HCT116 (cell line): ENCODE measurements at regions not wholly inside any gene's neighbourhood (a gene's known extent, or its start where the extent isn't known, plus 50 kb on each side); places are given as distances from the start of the nearest gene placed in this dataset.

Source experiments
- ATAC-seq: fragments of 200-7000 bp; cut with Tn5 transposase; 2 replicates; pipeline ENCODE4 v1.9.1; 2020; ENCODE audit warnings: mild to moderate bottlenecking, moderate library complexity
- BruUV-seq: library from RNA; stranded (reverse); fragments of 400-500 nt; replicated peaks from 2 replicates; lab custom pipeline; 2021; lab: Mats Ljungman, UMichigan
- CTCF ChIA-PET: fragments of 300-600 bp; sonication (Branson Sonifier 250); formaldehyde crosslinking; loops from one replicate; lab custom pipeline; 2021; ENCODE audit warnings: antibody characterized with exemption; lab: Charles Lee
- POLR2A ChIA-PET: fragments of 300-600, 350-600 bp; sonication (Branson Sonifier 250); formaldehyde crosslinking; loops from one replicate; lab custom pipeline; 2021; ENCODE audit warnings: antibody characterized with exemption; lab: Charles Lee
- RAD21 ChIA-PET, 2 experiments: fragments of 300-600 bp; sonication (Branson Sonifier 250); formaldehyde crosslinking; loops; one replicate each; lab custom pipeline; 2023; ENCODE audit warnings: low total read pairs in 2 of 2; ENCODE audit not compliant: uncharacterized antibody in 2 of 2, unreplicated experiment in 2 of 2, low non-redundant PET in 1 of 2; lab: Charles Lee
- DNase-seq: peaks from one replicate; pipeline ENCODE4 v3.0.0-alpha.2; 2010; ENCODE audit warnings: low read depth, low spot score
- H2AFZ ChIP-seq: fragments of 200-600 bp; shearing (Covaris generic), sonication (generic); 2 replicates; pipeline ENCODE4 v1.6.1; 2017; ENCODE audit warnings: low read depth, mixed run types, mixed read lengths, antibody characterized with exemption, low read length; ENCODE audit not compliant: poor library complexity, severe bottlenecking
- H3K27ac ChIP-seq: 2 replicates; pipeline ENCODE4 v1.5.1; 2012; ENCODE audit warnings: low read depth, low read length
- H3K27me3 ChIP-seq: fragments of 200-600 bp; sonication (generic); 2 replicates; pipeline ENCODE4 v1.6.1; 2016; ENCODE audit warnings: mixed run types, low read length, mixed read lengths; ENCODE audit not compliant: insufficient read depth
- H3K36me3 ChIP-seq, 2 experiments: fragments of 200-500 bp in 1 of 2; fragments of 200-600 bp in 1 of 2; sonication (Bioruptor generic) in 1 of 2; sonication (generic) in 1 of 2; 2 replicates each; pipeline versions ENCODE4 v1.5.1 to v1.6.1; 2014 to 2016; ENCODE audit warnings: low read length in 2 of 2, inconsistent platforms in 1 of 2, mixed read lengths in 1 of 2, mixed run types in 1 of 2; ENCODE audit not compliant: insufficient read depth in 2 of 2, control insufficient read depth in 1 of 2
- H3K4me1 ChIP-seq, 2 experiments: fragments of 200-600 bp in 1 of 2; sonication (generic) in 1 of 2; 2 replicates each; pipeline versions ENCODE4 v1.5.1 to v1.6.1; 2012 to 2017; ENCODE audit warnings: low read length in 2 of 2, inconsistent platforms in 1 of 2, mild to moderate bottlenecking in 1 of 2, mixed read lengths in 1 of 2, mixed run types in 1 of 2, moderate library complexity in 1 of 2; ENCODE audit not compliant: insufficient read depth in 2 of 2, control insufficient read depth in 1 of 2
- H3K4me2 ChIP-seq: fragments of 200-600 bp; sonication (generic); 2 replicates; pipeline ENCODE4 v1.6.1; 2017; ENCODE audit warnings: mixed run types, low read length, mixed read lengths
- H3K4me3 ChIP-seq, 2 experiments: fragments of 200-600 bp in 1 of 2; sonication (generic) in 1 of 2; replicated peaks in 1 of 2; 2 replicates each; pipeline ENCODE4 v1.5.1; 2011 to 2016; ENCODE audit warnings: low read length in 2 of 2, control low read depth in 1 of 2, low read depth in 1 of 2, mild to moderate bottlenecking in 1 of 2, mixed read lengths in 1 of 2, mixed run types in 1 of 2
- H3K79me2 ChIP-seq: fragments of 200-600 bp; sonication (generic); 2 replicates; pipeline ENCODE4 v1.6.1; 2017; ENCODE audit warnings: mild to moderate bottlenecking, mixed run types, low read length, moderate library complexity, mixed read lengths; ENCODE audit not compliant: insufficient read depth
- H3K9ac ChIP-seq: fragments of 200-600 bp; sonication (generic); 2 replicates; pipeline ENCODE4 v1.6.1; 2016; ENCODE audit warnings: low read length, mixed read lengths
- H3K9me2 ChIP-seq: fragments of 200-600 bp; sonication (generic), shearing (Covaris generic); 2 replicates; pipeline ENCODE4 v1.6.1; 2017; ENCODE audit warnings: mixed run types, mild to moderate bottlenecking, moderate library complexity; ENCODE audit not compliant: insufficient read depth
- H3K9me3 ChIP-seq, 2 experiments: fragments of 200-500 bp in 1 of 2; fragments of 200-600 bp in 1 of 2; sonication (Bioruptor generic) in 1 of 2; sonication (generic) in 1 of 2; 2 replicates each; pipeline ENCODE4 v1.6.1; 2014 to 2017; ENCODE audit warnings: low read length in 2 of 2, mixed read lengths in 2 of 2, inconsistent platforms in 1 of 2, low read depth in 1 of 2, mild to moderate bottlenecking in 1 of 2, mixed run types in 1 of 2, moderate library complexity in 1 of 2; ENCODE audit not compliant: control insufficient read depth in 1 of 2, insufficient read depth in 1 of 2
- H4K20me1 ChIP-seq: fragments of 200-600 bp; sonication (generic), shearing (Covaris generic); 2 replicates; pipeline ENCODE4 v1.6.1; 2017; ENCODE audit warnings: mixed run types, mild to moderate bottlenecking, moderate library complexity; ENCODE audit not compliant: insufficient read depth
- ATF3 ChIP-seq: IDR thresholded peaks from 2 replicates; pipeline ENCODE4 v1.6.1; 2012
- CBX3 ChIP-seq: IDR thresholded peaks from 2 replicates; pipeline ENCODE4 v1.6.1; 2012; ENCODE audit warnings: low read depth
- CEBPB ChIP-seq: IDR thresholded peaks from 2 replicates; pipeline ENCODE4 v1.6.1; 2012; ENCODE audit warnings: low read depth
- EGR1 ChIP-seq: IDR thresholded peaks from 2 replicates; pipeline ENCODE4 v1.6.1; 2012; ENCODE audit warnings: low read depth
- ELF1 ChIP-seq: IDR thresholded peaks from 2 replicates; pipeline ENCODE4 v1.6.1; 2012; ENCODE audit warnings: low read depth, borderline replicate concordance
- EZH2 ChIP-seq: fragments of 200-600 bp; sonication (generic); IDR thresholded peaks from 2 replicates; pipeline ENCODE4 v1.6.1; 2017; ENCODE audit warnings: antibody characterized with exemption, mixed run types
- EZH2phosphoT487 ChIP-seq: fragments of 200-600 bp; IDR thresholded peaks from 2 replicates; pipeline ENCODE4 v1.6.1; 2018; ENCODE audit warnings: antibody characterized with exemption, borderline replicate concordance
- FOSL1 ChIP-seq: IDR thresholded peaks from 2 replicates; pipeline ENCODE4 v1.6.1; 2012; ENCODE audit warnings: low read depth
- JUND ChIP-seq: IDR thresholded peaks from 2 replicates; pipeline ENCODE4 v1.6.1; 2012
- POLR2AphosphoS5 ChIP-seq: IDR thresholded peaks from 2 replicates; pipeline ENCODE4 v1.6.1; 2011; ENCODE audit warnings: mild to moderate bottlenecking, low read depth, low read length, moderate library complexity
- RAD21 ChIP-seq: IDR thresholded peaks from 2 replicates; pipeline ENCODE4 v1.6.1; 2012; ENCODE audit warnings: low read depth, mild to moderate bottlenecking
- SIN3A ChIP-seq: IDR thresholded peaks from 2 replicates; pipeline ENCODE4 v1.6.1; 2012; ENCODE audit warnings: low read depth
- SRF ChIP-seq: IDR thresholded peaks from 2 replicates; pipeline ENCODE4 v1.6.1; 2012; ENCODE audit warnings: low read depth
- TCF7L2 ChIP-seq: IDR thresholded peaks from 2 replicates; pipeline ENCODE4 v1.7.0; 2011; ENCODE audit warnings: borderline replicate concordance, inconsistent platforms; ENCODE audit not compliant: insufficient read depth, insufficient read length; ENCODE audit errors: extremely low read depth
- YY1 ChIP-seq: IDR thresholded peaks from 2 replicates; pipeline ENCODE4 v1.6.1; 2011; ENCODE audit warnings: low read length, low read depth, moderate library complexity, mild to moderate bottlenecking; ENCODE audit not compliant: insufficient replicate concordance; ENCODE audit errors: extremely low read depth
- ZBTB33 ChIP-seq: IDR thresholded peaks from 2 replicates; pipeline ENCODE4 v1.6.1; 2011; ENCODE audit warnings: mild to moderate bottlenecking, low read length, moderate library complexity; ENCODE audit not compliant: insufficient replicate concordance; ENCODE audit errors: extremely low read depth
- ZFX ChIP-seq: fragments of 450-650 bp; IDR thresholded peaks from 2 replicates; pipeline ENCODE4 v1.6.1; 2017
- intact Hi-C: fragments of 100-400 bp; cut with micrococcal nuclease; formaldehyde crosslinking; loops from 2 replicates; pipeline ENCODE4 v1.10.0; 2022
- TF ChIP-seq, protein P1 (sequence below): IDR thresholded peaks from 2 replicates; pipeline ENCODE4 v1.6.1; 2012
- TF ChIP-seq, protein P2 (sequence below): IDR thresholded peaks from 2 replicates; pipeline ENCODE4 v1.6.1; 2012; ENCODE audit warnings: low read depth

DNA sequence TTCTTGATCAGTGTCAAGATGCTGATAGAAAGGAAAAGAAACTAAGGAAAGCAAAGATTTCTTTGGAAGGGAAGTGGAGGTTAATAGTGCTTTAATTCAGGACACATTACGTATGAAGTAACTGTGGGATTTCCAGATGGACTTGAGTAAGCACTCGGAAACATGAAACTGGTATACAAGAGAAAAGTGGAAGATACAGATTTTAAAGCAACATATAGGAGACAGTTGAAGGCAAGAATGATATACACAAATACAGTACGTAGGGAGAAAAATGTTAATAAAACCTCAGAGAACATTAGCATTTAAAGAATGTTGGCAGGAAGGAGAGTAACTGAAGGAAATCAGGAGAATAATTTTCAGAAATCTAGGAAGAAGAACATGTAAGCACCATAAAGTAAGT, 730.9 kb upstream of the ADGRL2 start:
- H3K9ac ChIP-seq: no peak overlapping the region

More for the DNA sequence above, 730.9 kb upstream of the ADGRL2 start:
- H3K36me3 ChIP-seq: no peaks in the 10 kb centered on the region
- CTCF ChIA-PET: no interaction called here
- H3K9me3 ChIP-seq: no peaks in the 10 kb centered on the region
- H3K4me1 ChIP-seq: no peaks in the 10 kb centered on the region
- TF ChIP-seq JUND: no peak
- no peak for TF ChIP-seq EZH2
- no peak for TF ChIP-seq TCF7L2
- TF ChIP-seq ELF1: no peak
- no peak for TF ChIP-seq CBX3
- no peak for TF ChIP-seq EZH2phosphoT487
- no peak for TF ChIP-seq POLR2AphosphoS5
- TF ChIP-seq, protein P1, sequence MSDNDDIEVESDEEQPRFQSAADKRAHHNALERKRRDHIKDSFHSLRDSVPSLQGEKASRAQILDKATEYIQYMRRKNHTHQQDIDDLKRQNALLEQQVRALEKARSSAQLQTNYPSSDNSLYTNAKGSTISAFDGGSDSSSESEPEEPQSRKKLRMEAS: no peak
- TF ChIP-seq ZBTB33: no peak
- no peak for TF ChIP-seq ATF3
- TF ChIP-seq SIN3A: no peak
- TF ChIP-seq ZFX: no peak
- TF ChIP-seq, protein P2, sequence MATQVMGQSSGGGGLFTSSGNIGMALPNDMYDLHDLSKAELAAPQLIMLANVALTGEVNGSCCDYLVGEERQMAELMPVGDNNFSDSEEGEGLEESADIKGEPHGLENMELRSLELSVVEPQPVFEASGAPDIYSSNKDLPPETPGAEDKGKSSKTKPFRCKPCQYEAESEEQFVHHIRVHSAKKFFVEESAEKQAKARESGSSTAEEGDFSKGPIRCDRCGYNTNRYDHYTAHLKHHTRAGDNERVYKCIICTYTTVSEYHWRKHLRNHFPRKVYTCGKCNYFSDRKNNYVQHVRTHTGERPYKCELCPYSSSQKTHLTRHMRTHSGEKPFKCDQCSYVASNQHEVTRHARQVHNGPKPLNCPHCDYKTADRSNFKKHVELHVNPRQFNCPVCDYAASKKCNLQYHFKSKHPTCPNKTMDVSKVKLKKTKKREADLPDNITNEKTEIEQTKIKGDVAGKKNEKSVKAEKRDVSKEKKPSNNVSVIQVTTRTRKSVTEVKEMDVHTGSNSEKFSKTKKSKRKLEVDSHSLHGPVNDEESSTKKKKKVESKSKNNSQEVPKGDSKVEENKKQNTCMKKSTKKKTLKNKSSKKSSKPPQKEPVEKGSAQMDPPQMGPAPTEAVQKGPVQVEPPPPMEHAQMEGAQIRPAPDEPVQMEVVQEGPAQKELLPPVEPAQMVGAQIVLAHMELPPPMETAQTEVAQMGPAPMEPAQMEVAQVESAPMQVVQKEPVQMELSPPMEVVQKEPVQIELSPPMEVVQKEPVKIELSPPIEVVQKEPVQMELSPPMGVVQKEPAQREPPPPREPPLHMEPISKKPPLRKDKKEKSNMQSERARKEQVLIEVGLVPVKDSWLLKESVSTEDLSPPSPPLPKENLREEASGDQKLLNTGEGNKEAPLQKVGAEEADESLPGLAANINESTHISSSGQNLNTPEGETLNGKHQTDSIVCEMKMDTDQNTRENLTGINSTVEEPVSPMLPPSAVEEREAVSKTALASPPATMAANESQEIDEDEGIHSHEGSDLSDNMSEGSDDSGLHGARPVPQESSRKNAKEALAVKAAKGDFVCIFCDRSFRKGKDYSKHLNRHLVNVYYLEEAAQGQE: no peak
- no peak for TF ChIP-seq SRF
- TF ChIP-seq RAD21: no peak
- no peak for TF ChIP-seq CEBPB
- no peak for TF ChIP-seq EGR1
- no peak for TF ChIP-seq FOSL1
- TF ChIP-seq YY1: no peak
- H4K20me1 ChIP-seq: no peaks in the 10 kb centered on the region
- H3K4me2 ChIP-seq: no peak overlapping the region
- DNase-seq (no peak), ATAC-seq (no peak)
- H3K27me3 ChIP-seq: no peaks in the 10 kb centered on the region
- H3K79me2 ChIP-seq: no peaks in the 10 kb centered on the region
- BruUV-seq: no TSS peak
- no peak overlapping the region for H2AFZ ChIP-seq
- H3K9me2 ChIP-seq: no peaks in the 10 kb centered on the region
- no peak overlapping the region for H3K27ac ChIP-seq
- RAD21 ChIA-PET: no interaction called here
- intact Hi-C loops: no loop called here
- H3K4me3 ChIP-seq: no peak overlapping the region
- POLR2A ChIA-PET: no interaction called here
